Fibroblast of pulmonary artery (primary cell): ENCODE measurements at regions not wholly inside any gene's neighbourhood (a gene's known extent, or its start where the extent isn't known, plus 50 kb on each side); places are given as distances from the start of the nearest gene placed in this dataset.

Experiments used
- DNase-seq: peaks from one replicate; pipeline ENCODE4 v3.0.0-alpha.2; 2010; ENCODE audit warnings: low read depth
- H3K4me3 ChIP-seq: replicated peaks from 2 replicates; pipeline ENCODE4 v1.5.1; 2011; ENCODE audit warnings: low read depth, mild to moderate bottlenecking, control low read depth, low read length, moderate library complexity
- TF ChIP-seq, protein P1 (sequence below): IDR thresholded peaks from 2 replicates; pipeline ENCODE4 v1.5.1; 2011; ENCODE audit warnings: mild to moderate bottlenecking, control low read depth, low read length, inconsistent platforms; ENCODE audit errors: missing control alignments

DNA sequence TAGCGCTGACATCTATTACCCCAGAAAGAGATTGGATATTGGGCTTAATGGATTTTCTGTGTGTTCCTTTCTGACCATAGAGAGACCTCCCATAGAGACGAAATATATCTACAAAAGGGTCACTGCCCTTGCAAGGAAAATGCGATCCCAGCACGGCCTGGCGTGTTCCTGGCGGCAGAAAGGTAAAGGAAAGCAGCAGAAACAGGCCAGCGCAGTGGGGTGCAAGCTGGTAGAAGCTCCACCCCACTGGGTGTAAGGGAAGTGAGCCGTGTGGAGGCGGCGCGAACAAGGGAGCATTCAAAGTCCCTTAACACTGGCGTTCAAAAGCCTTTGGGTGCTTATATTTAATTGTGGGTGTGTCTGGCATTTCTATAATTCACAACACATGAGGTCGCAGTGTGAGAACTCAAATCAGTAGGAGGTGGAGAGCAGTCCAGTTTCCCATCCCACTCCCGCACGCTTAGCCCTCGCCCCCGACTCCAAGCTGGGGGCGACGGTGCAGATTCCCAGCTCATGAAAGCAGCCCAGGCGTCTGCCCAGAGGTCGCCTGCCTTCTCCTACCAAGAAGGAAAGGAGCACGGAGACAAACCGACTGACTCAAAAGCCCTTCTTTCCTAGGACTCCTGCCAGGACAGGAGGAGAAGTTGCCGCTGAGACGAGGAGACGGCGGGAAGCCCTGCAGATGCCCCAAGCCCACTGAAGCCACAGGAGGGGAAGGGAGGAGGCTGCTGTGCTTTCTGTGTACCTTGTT is 478.4 kb downstream of the FOXO1 start:
- DNase-seq, result no peak
- no peak overlapping the region for H3K4me3 ChIP-seq
- TF ChIP-seq, protein P1, sequence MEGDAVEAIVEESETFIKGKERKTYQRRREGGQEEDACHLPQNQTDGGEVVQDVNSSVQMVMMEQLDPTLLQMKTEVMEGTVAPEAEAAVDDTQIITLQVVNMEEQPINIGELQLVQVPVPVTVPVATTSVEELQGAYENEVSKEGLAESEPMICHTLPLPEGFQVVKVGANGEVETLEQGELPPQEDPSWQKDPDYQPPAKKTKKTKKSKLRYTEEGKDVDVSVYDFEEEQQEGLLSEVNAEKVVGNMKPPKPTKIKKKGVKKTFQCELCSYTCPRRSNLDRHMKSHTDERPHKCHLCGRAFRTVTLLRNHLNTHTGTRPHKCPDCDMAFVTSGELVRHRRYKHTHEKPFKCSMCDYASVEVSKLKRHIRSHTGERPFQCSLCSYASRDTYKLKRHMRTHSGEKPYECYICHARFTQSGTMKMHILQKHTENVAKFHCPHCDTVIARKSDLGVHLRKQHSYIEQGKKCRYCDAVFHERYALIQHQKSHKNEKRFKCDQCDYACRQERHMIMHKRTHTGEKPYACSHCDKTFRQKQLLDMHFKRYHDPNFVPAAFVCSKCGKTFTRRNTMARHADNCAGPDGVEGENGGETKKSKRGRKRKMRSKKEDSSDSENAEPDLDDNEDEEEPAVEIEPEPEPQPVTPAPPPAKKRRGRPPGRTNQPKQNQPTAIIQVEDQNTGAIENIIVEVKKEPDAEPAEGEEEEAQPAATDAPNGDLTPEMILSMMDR, result no peak

DNA sequence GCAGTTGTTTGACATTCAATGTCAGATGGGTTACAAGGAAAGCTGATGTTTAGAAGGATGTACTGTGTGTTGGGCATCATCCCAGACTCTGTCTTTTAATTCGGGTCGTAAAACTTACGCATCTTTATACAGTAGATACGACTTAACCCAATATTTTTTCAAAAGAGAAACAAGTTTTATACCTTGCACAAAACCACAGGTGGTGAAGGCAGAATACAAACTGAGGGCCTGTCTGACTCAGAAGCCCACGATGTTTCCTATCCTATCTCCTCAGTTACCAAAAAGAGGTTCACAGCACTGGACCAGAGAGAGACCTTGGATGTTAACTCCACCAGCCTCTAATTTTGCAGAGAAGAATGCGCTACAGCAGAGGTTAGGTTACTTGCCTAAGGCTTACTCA is 477.0 kb downstream of the FOXO1 start:
- H3K4me3 ChIP-seq, result no peak overlapping the region
- TF ChIP-seq, protein P1, result no peak
- DNase-seq, result no peak

DNA sequence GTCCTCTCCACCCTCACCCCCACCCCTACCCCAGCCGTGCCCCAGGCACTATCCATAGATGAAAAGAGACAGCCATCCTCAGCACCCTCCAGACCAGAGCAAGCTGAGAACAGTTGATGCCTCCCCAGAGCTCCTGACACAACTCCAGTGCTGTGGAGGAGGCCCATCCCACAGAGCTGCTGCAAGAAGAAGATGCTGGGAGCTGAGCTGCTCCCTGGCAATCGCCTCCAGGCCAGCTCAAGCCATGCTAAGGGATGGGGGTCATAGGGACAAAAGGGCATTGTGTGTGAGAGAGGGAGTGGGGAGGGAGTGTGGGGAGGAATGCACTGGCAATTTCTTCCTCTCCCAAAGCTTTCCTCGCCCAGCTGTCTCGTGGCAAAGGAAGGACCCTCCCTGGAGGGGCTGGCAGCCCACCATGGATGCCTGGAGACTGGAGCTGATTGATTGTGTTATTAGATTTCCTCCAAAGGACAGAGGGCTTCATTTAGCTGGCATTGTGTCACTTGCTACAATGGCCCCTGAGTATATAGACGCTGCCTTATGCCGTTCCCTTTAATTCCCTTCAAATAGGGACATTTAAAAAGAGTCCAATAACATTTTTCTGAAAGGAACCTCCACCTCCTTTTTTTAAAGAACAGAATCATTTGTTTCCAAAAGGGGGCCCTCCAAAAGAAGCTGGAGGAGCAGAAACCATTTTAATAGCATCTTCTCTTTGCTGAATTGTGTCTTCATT is 476.4 kb downstream of the FOXO1 start:
- TF ChIP-seq, protein P1, result no peak
- H3K4me3 ChIP-seq, result no peak overlapping the region
- no peak for DNase-seq

DNA sequence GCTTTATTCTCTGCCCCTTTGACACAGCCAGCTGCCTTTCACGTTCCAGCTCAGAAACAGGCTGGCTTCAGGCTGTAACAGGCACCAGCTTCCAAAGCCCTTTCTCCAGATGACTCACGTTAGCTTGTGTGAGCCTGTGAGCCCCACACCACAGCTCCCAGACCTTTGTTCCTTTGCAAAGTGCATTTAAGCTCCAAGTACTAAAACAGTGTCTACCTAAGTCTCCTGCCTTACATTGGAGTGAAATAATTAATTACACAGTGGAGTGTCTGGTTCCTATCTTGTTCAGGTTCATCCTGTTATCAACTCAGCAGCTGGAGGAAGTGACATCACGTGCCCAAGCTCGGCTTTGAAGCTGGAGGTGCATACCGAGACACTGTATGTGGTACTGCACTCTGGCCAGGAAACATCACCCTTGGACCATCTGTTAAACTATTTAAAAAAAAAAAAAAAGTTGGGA is 475.8 kb downstream of the FOXO1 start:
- TF ChIP-seq, protein P1, result no peak
- peak; percentile 85 for DNase-seq
- H3K4me3 ChIP-seq, result no peak overlapping the region

DNA sequence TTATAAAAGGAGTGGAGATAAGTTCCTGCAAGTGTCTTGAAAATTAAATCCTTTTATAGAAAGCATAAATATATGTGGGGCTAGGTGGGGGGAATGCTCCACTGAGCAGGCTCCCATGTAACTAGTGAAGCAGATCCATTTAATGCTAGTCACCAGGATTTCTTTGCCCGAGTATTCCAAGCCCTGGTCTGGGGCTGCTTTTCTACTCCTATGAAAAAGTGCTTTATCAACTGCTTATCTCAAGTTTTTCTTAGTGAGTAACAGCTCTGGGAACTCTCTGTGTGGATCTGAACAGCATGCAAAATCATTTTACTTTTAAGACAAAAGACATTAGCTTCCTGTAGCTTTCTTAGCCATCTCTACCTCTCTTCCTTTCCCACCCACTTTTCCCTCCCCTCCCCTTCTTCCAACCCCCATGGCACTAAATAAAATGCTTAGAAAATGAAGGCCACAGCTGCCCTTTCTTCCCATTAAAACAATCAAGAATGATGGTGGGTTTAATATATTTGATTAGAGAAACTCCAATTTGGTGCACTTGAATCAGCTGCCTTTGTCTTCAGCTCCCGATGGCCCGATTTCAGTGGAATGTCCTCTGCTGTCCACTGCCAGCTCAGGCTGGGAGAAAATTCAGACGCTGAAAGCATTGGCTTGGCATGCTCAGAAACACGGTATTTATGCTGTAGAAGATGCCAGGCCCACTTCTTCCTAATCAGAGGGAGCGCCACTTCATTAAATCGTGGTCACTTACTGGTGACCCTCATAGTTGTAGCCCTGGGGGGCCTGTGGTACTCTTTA is 475.1 kb downstream of the FOXO1 start:
- TF ChIP-seq, protein P1, result no peak
- H3K4me3 ChIP-seq, result no peak overlapping the region
- DNase-seq, result peak; percentile 60

DNA sequence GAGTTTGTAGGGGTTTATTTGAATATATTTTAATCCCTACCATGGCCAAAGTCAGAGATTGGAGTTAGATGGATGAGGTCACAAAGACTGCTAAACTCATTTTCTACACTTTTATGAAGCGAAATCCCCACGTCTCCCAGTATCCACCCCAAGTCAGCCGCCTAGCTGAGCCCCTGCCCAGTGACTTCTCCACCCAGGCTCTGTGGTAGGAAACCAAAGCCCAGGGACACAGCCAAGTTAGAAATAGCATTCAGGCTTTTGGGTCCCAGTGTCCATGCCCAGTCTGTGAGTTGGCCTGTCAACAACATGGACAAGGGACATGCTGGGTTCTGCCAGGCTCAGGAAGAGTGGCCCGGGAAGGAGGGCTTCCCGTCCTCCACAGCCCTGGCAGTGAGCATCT is 474.0 kb downstream of the FOXO1 start:
- DNase-seq, result no peak
- H3K4me3 ChIP-seq, result no peak overlapping the region
- TF ChIP-seq, protein P1, result no peak
